ENCODE measurements at regions not wholly inside any gene's neighbourhood (a gene's known extent, or its start where the extent isn't known, plus 50 kb on each side); places are given as distances from the start of the nearest gene placed in this dataset.

GRCh38 chr2:226143091-226143490, 656.5 kb downstream of the IRS1 start:
- no peak for DNase-seq

- no peak for DNase-seq
These were observed 657.2 kb downstream of the IRS1 start for GRCh38 chr2:226142463-226142862.

GRCh38 chr2:226140594-226140993, 659.0 kb downstream of the IRS1 start:
- DNase-seq: no peak

DNA sequence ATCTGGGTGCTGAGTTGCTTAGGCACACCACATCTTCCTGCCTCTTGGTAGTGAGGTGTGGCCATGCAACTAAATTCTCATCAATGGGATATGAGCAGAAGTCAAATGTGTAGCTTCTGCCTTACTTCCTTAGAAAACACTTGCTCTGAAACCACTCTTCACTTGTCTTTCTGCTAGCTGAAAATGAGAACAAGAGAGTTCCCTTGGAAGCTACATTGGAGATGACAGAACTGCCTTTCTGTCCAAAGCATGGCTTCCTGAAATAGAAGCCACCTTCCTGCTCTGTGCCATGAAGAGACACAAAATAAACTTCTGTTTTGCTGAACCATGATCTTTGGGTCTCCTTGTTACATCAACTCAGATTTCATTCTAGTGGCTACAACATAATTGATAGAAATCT, 659.9 kb downstream of the IRS1 start:
- DNase-seq: no peak

- no peak for DNase-seq
These were observed 662.3 kb downstream of the IRS1 start for GRCh38 chr2:226137201-226137811.

DNA sequence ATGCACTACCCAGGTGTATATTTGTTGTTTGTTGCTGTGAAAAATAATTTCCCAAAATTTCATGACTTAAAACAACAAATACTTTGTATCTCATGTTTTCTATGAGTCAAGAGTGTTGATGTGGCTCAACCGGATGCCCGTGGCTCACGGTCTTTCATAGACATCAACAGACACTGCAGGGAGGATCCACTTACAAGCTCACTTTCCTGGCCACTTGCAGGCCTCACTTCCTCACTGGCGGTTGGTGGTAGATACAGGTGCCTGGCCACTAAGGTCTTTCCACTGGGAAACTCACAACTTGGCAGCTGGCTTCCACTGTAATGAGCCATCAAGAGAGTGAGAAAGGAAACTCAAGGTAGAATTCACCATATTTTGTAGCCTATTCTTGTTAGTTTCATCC, 662.9 kb downstream of the IRS1 start:
- DNase-seq: no peak

DNA sequence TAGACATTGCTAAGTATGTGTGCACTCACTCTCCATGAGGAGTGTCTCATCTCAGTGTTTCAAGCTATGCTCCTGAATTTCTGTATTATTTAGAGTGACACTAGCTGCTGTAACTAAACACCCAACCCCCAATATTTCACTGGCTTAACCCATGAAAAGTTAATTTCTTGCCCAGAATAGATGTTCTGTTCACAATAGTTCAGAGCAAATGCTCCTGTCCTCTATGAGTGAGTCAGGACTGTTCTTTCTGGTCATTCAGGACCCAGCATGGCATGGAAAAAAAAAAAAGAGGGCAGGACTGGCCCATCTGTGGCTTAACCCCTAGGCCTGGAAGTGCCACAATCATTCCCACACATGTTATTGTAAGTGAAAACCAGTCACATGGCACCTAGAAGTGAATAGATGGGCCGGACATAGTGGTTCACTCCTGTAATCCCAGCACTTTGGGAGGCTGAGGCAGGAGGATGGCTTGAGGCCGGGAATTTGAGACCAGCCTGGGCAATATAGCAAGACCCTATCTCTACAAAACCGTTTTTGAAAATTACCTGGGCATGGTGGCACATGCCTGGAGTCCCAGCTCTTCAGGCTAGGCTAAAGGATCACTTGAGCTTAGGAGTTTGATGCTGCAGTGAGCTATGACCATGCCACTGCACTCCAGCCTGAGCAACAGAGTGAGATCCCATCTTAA, 663.6 kb downstream of the IRS1 start:
- DNase-seq: no peak

- no peak for DNase-seq
These were observed 667.1 kb downstream of the IRS1 start for GRCh38 chr2:226132323-226133215.

DNA sequence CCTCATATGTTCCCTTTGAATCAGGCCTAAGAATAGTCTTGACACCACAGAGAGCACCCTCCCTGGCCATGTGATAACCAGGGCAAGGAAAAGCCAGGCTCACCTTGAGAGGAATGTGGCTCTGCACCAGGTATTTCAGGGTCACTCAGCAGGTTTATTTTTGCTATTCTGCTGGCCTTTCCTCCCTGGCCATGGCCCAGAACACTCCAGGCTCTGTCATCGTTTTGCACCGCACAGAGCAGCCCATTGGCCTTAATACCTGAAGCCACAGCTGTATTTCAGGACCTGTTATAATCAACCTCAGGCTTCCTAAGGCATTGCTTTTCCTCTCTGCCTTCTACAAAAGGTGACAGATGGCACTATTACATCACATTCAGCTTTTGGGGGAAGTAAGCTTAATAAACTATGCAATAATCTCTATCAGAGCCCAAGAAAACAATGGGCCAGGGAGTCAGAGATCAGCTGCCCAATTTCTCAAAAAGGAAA, 668.3 kb downstream of the IRS1 start:
- no peak for DNase-seq

GRCh38 chr2:226130192-226130591, 669.4 kb downstream of the IRS1 start:
- DNase-seq: no peak

- DNase-seq: no peak
These were observed 671.9 kb downstream of the IRS1 start for GRCh38 chr2:226127682-226128081.

GRCh38 chr2:226126104-226126503, 673.5 kb downstream of the IRS1 start:
- DNase-seq: no peak

DNA sequence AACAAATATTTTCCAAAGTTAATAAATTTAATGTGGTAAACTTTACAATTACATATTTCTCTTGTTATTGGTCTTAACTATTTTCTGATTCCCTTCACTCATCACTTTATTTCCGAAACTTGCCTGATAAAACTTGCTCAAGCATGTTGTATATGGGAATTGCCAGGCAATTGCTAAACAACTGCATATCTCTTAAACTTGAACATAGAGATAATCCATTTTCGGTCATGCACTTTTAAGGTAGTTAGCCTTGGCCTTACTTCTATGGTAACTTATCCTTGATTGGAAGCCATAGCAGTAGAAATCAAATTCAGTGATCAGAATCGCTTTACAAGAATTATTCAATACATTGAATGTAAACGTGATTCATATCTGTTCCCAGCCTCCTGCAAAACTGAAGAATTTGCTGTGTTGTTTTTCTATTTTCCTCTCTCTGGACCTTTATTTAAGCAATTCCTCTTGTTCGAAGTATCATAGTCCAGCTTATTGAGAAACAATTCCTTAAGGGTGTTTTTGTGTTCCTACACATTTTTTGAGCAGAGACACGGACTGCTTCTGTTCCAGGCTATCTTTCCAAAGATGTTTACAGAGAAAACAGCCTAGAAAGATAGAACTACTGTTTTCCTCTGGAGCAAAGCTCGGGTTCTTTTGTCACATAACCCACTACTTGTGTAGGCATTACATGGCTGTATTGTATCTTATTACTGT, 674.3 kb downstream of the IRS1 start:
- DNase-seq: no peak

DNA sequence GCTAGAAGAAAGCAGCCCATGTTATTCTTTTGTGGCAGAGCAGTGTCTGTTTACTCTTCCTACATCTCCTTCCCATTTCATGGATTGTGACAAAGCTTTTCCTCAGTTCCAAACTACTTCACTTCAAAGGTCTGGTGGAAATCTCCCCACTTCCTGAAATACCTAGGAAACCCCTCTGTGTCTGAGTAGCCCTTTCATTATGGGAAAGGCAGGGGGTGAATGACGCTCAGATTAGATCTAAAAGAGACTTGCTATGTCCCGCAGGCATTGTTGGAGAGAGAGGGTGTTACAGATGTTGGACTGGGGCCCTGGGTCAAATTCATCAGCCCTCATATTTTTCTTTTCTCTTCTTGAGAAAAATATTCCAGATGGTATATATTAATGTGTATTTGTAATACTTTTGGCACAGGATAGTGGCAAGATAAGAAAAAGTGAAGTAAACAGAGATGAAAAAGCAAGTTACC, 675.0 kb downstream of the IRS1 start:
- no peak for DNase-seq

DNA sequence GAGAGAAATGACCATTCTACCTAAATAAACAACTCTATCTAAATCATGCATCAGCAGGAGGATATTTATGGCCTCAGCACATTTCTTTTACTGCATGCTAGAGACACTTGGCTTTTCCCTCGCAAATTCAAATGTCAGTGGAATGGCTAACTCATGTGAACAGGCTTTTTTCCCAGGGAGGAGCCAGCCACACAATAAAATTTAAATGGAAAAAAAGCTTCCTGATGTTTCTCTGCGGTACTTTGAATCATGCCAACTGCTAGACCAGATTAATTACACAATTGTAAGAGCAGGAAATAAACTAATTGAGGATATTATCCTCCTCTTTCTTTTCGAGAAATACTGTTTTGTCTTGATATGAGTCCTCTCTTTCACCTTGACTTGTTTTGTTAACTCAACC, 676.3 kb downstream of the IRS1 start:
- DNase-seq: no peak

GRCh38 chr2:226122041-226122440, 677.6 kb downstream of the IRS1 start:
- no peak for DNase-seq

DNA sequence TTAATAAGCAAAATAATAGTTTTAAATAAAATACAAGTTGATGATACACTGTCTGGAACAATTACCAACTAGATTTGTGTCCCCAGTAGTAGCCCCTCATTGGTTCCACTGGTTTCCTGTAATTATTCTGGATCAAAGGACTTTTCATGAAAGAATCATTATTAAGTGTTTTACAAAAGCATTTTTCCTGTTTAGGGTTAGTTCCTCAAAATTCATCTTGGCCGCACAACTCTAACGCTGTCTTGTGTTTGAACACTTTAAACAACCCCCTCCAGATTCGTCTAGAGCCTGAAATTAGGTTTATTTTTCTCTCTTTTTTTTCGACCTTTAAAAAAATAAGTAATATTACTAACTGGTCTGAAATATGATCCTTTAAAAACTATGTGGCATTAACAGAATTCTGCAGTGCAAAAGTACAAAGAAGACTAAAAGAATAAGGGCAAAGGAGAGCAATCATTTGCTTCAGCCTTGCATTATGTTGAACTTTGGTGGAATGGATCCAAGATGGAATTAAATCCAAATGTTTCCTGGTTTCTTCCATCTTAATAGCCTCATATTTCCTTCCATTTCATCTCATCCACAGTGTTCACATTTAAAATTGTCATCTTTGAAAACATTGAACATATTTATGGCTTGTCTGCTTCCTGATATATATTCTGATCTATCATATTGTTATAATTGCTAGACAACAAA, 678.4 kb downstream of the IRS1 start:
- no peak for DNase-seq

DNA sequence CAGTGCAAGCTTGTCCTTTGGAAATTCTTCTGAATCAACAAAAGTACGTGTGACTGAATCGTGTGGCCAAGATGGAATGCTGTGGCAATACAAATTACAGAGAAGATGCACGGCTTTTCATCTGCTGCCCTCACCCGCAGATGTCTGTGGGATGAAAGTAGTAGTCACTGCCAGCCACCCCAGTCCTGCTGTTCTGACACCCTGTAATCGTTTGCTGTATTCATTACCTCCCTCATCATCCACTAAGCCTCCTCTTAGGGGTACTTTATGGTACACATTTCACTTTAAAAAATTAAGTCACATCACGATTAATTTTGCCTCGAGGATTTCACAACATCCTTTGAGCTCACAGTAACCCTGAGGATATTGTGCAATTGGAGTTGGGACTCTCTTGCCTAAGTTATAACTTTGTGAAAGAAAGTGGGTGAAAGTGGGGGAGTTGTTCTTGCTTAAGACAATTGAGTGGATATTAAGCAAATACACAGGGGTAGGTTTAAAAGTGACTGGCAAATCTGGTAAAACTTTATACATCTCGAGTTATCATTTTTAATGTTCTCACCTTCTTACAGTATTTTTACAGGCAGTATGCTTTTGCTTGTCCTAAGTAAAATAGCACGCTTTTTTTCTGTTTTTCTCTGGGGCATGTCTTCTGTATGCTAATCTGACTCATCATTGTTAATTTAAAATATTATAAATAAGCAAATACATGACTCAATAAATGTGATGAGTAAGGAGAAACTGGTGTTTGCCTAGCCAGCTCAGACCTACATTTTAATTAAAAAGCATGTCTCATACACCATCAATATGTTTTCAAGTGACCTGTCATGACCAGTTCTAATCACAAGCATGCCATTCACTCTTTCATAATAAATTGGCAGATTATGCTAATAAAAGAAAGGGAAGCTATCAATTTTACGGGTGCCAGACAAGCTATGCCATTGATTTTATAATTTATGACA, 680.9 kb downstream of the IRS1 start:
- DNase-seq: no peak

DNA sequence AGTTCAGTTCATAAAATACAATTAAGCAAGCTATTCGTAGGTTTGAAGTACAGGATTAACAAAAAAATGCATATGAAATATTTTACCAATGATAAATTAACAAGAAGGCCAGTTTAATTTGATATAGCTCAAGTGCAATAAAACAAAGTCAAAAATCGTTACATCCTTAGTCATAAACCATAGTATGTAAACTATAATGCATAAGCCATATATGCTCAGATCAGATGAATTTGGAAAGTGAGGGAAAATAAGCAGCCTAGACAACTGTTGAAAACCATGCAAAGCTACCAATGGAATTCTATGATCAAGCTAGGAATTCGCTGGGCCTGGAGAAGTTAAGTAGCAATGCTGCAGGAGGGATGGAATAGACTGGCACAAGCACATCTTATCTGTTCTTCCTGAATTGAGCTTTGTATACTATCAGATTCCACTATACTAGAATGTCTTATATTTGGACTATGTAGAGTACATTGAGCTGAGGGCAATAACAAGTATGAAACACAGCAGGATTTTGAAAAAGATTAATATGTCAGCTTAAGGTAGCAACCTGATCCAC, 682.0 kb downstream of the IRS1 start:
- no peak for DNase-seq

DNA sequence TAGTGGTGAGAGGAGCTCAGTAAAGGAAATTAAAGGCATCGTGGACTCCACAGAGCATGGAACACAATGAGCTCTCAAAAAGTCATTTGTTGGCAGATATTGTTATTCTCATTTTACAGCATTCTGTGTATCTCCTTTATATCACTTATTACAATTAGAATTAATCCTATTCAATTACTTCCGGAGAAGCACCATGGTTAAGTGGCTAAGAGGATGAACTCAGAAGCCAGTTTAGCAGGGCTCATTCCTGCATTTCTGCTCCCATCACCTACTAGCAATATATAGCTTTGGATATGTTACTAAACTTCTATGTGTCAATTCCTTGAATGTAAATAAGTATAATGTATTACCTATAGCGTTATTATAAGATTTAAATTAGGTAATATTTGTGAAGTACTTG, 683.3 kb downstream of the IRS1 start:
- no peak for DNase-seq

- DNase-seq: no peak
These were observed 683.8 kb downstream of the IRS1 start for GRCh38 chr2:226115832-226116200.
